ENCODE measurements at regions not wholly inside any gene's neighbourhood (a gene's known extent, or its start where the extent isn't known, plus 50 kb on each side); places are given as distances from the start of the nearest gene placed in this dataset.

GRCh38 chr2:161075701-161076100 is 84.5 kb upstream of the TANK start:
- CTCF ChIA-PET: interaction anchor here (2.4 kb wide), 1 partner anchor 12 kb away, joined by 13 read pairs; no protein-coding TSS in a partner anchor
- TF ChIP-seq ZBTB43 (CRISPR knock-in tag; IDR thresholded peaks at IDR 0.05): no peak
- TF ChIP-seq STAT6 (CRISPR knock-in tag; conservative IDR thresholded peaks at IDR 0.05; ENCODE audit: low read depth): no peak
- no peak for TF ChIP-seq PRRX2 (CRISPR knock-in tag; IDR thresholded peaks at IDR 0.05)
- no peak for TF ChIP-seq TEAD4 (CRISPR knock-in tag; IDR thresholded peaks at IDR 0.05)
- TF ChIP-seq KAT7 (CRISPR knock-in tag; IDR thresholded peaks at IDR 0.05; ENCODE audit: borderline replicate concordance): no peak
- TF ChIP-seq NFATC4 (CRISPR knock-in tag; IDR thresholded peaks at IDR 0.05): no peak
- no peak for TF ChIP-seq ZNF396 (CRISPR knock-in tag; IDR thresholded peaks at IDR 0.05; ENCODE audit: borderline replicate concordance)
- no peak for TF ChIP-seq TEAD1 (CRISPR knock-in tag; IDR thresholded peaks at IDR 0.05)
- TF ChIP-seq TCF7 (CRISPR knock-in tag; IDR thresholded peaks at IDR 0.05; ENCODE audit: low read depth): no peak
- no peak for TF ChIP-seq ZNF317 (CRISPR knock-in tag; IDR thresholded peaks at IDR 0.05; ENCODE audit: borderline replicate concordance, low read depth)
- ATAC-seq (peak; percentile 48; the same call in 1 of the 2 replicates), DNase-seq (ENCODE audit: low spot score) (no peak)
- Mint-ChIP-seq H3K9me3 (peaks cover 7% of the 10 kb centered on the region), H3K4me3 (no peak overlapping the region), H3K27ac (no peak overlapping the region), H3K27me3 (ENCODE audit: low read depth) (no peaks in the 10 kb centered on the region; the same call in 1 of the 2 replicates), H3K4me1 (peaks cover 32% of the 10 kb centered on the region), H3K36me3 (no peaks in the 10 kb centered on the region)
- POLR2A ChIA-PET: no interaction called here

- H3K27me3 Mint-ChIP-seq (ENCODE audit: low read depth): no peaks in the 10 kb centered on the region; the same call in 1 of the 2 replicates
- H3K27ac Mint-ChIP-seq: no peak overlapping the region
- ATAC-seq: no peak
- no peaks in the 10 kb centered on the region for H3K36me3 Mint-ChIP-seq
- peaks cover 7% of the 10 kb centered on the region for H3K9me3 Mint-ChIP-seq
- H3K4me1 Mint-ChIP-seq: peaks cover 32% of the 10 kb centered on the region
- no peak overlapping the region for H3K4me3 Mint-ChIP-seq
- POLR2A ChIA-PET: no interaction called here
- CTCF ChIA-PET: interaction anchor here (2.4 kb wide), 1 partner anchor 13 kb away, joined by 13 read pairs; no protein-coding TSS in a partner anchor
- DNase-seq (ENCODE audit: low spot score): no peak
- TF ChIP-seq E2F5 (CRISPR knock-in tag; IDR thresholded peaks at IDR 0.05): no peak
- TF ChIP-seq PREB (CRISPR knock-in tag; IDR thresholded peaks at IDR 0.05; ENCODE audit: borderline replicate concordance): no peak
- TF ChIP-seq E2F1 (CRISPR knock-in tag; IDR thresholded peaks at IDR 0.05): no peak
- no peak for TF ChIP-seq RORB (CRISPR knock-in tag; IDR thresholded peaks at IDR 0.05)
- no peak for TF ChIP-seq TCF7 (CRISPR knock-in tag; IDR thresholded peaks at IDR 0.05; ENCODE audit: low read depth)
- TF ChIP-seq NR3C1 (CRISPR knock-in tag; conservative IDR thresholded peaks at IDR 0.05; ENCODE audit: low read depth): no peak
- no peak for TF ChIP-seq ZNF232 (CRISPR knock-in tag; IDR thresholded peaks at IDR 0.05)
- TF ChIP-seq HMGA2 (CRISPR knock-in tag; IDR thresholded peaks at IDR 0.05): no peak
- TF ChIP-seq ARID4B (CRISPR knock-in tag; IDR thresholded peaks at IDR 0.05; ENCODE audit: borderline replicate concordance): no peak
- no peak for TF ChIP-seq SMAD3 (CRISPR knock-in tag; IDR thresholded peaks at IDR 0.05; ENCODE audit: borderline replicate concordance)
- TF ChIP-seq USF2 (CRISPR knock-in tag; IDR thresholded peaks at IDR 0.05): no peak
- no peak for TF ChIP-seq KAT7 (CRISPR knock-in tag; IDR thresholded peaks at IDR 0.05; ENCODE audit: borderline replicate concordance)
- TF ChIP-seq ESRRA (CRISPR knock-in tag; IDR thresholded peaks at IDR 0.05; ENCODE audit: borderline replicate concordance): no peak
Observed at GRCh38 chr2:161076936-161077335, 83.3 kb upstream of the TANK start.
